HG02884 (cell line): ENCODE measurements at regions not wholly inside any gene's neighbourhood (a gene's known extent, or its start where the extent isn't known, plus 50 kb on each side); places are given as distances from the start of the nearest gene placed in this dataset.

Experiments used
- ATAC-seq: cut with Tn5 transposase; IDR thresholded peaks from one replicate; pipeline ENCODE4 v1.9.1; 2021; ENCODE audit warnings: mild to moderate bottlenecking, moderate library complexity; ENCODE audit not compliant: unreplicated experiment

- no peak for ATAC-seq
These were observed 339.2 kb downstream of the PIK3R1 start for GRCh38 chr5:68554571-68555279.

GRCh38 chr5:68555907-68556681, 340.5 kb downstream of the PIK3R1 start:
- no peak for ATAC-seq

DNA sequence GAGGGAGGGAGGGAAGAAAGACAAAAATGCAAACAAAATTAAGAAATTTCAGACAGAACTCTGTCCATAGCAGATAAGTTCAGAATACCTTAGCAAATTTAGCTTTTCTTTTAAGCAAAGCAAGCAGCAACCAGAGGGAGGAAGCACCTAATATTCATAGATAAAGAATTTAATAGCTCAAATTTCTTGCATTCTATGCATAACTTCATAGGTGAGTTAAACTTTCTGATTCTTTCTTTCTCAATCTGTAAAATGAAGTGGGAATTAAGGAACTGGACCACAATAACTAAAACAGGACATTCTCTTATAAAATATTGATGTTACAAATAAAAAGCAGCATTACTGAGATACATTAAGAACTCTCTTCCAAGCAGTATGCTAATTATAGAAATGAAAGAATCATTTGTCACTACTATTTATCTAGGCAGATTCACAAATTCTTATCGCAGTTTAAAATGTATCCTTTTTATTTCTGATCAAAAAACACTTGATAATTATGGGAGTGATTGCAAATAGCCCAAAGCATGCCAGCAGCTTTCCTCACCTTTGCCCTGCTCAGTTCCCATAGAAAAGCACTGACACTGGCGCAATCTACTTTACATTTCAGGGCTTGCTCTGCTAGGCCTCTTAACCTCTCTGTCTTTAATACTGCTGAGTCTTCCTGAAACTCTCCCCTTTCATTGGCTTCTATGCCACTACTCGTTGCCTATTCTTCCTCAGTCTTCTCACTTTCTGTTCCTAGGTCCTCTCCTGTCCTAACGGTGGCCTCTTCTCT, 341.8 kb downstream of the PIK3R1 start:
- ATAC-seq = no peak

DNA sequence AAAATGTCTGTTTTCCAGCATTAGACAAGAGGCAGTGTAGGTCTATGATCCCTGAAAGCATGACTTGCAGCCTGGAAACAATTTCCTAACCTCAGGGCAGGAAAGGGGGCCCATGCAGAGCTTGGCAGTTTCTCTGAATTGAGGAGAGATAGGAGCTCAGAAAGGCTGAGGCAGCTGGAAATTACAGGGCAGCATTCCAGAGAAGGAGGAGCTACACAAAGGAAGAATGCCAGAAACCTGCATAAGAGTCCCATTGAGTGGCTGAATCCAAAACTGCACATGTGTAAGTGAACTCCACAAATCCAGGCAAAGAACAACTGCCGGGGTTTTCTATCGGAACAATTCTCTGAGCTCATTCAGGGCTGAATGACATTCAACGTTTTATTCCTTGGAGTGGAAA, 346.8 kb downstream of the PIK3R1 start:
- no peak for ATAC-seq

DNA sequence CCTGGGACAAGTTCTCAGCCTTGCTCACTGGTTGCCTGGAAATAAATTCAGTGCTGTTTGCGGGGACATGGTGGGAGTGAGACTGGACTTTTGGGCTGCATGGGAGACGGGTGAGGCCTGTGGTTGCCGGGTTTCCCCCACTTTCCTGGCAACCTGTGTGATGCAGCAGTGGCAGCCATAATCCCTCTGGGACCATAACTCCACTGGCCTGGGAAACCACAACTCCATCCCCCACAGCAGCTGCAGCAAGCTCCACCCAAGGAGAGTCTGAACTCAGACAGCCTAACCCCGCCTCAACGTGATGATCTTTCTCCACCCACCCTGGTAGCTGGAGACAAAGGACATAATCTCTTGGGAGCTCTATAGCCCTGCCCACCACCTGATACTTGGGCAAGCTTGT, 349.9 kb downstream of the PIK3R1 start:
- ATAC-seq = peak; percentile 62

DNA sequence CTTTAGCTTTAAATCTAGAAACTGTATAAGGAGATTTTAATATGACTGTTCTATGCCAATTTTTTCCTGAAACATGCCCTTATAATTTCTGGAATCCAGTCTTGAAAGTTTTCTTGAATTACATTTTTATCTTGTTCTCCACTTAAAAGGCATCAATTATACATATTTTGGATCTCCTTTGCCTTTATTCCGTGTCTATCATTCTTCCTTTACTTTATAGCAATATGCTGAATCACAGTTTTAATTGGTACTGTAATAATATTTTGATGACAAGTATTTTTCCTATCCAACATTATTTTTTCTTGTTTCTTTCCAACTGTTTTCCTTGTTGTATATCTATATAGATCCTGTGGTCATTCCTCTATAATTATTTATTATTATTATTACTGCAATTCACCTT, 361.2 kb downstream of the PIK3R1 start:
- no peak for ATAC-seq

GRCh38 chr5:68582284-68582683, 366.7 kb downstream of the PIK3R1 start:
- no peak for ATAC-seq

- no peak for ATAC-seq
These were observed 371.6 kb downstream of the PIK3R1 start for GRCh38 chr5:68587171-68587570.

GRCh38 chr5:68591850-68592249, 376.3 kb downstream of the PIK3R1 start:
- no peak for ATAC-seq

DNA sequence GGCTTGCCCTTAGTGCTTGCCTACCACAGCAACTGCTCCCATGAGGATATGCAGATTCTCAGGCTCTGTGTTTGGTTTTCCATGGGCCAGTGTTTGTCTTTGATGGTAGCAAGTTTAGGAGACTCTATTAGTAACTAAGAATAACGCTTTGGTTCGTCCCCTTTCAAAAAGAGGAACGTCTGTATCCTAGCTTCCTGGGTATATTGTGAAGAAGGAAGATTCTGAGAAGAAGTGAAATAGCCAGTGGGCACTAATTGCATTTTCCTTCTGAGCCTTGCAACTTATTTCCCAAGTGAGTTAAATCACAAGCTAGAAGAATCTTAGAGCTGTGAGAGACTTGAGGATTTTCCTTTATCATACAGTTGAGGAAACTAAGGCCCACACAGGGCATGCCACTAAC, 376.8 kb downstream of the PIK3R1 start:
- ATAC-seq = no peak

DNA sequence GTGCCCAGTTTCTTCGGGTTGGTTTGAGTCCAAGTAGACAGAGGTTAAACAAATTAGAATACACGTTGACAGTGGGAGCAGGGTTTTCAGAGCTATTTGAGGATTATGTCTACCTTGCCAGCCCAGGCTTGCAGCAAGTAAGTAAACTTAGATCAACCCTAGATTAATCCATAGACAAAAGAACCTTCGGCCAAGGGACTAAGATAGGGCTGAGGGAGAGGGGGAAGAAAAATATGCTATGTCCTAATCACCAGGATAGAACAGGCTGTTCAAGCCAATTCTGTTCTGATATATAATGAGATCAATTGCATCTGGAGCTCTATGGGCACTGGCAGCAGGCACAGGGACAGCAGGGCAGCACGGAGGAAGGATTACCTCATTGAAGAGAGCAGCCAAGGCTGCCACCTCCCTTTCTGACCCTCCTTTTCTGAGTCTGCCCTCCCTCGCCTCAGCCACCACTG, 377.7 kb downstream of the PIK3R1 start:
- ATAC-seq = no peak

- no peak for ATAC-seq
These were observed 397.4 kb downstream of the PIK3R1 start for GRCh38 chr5:68612972-68613371.

DNA sequence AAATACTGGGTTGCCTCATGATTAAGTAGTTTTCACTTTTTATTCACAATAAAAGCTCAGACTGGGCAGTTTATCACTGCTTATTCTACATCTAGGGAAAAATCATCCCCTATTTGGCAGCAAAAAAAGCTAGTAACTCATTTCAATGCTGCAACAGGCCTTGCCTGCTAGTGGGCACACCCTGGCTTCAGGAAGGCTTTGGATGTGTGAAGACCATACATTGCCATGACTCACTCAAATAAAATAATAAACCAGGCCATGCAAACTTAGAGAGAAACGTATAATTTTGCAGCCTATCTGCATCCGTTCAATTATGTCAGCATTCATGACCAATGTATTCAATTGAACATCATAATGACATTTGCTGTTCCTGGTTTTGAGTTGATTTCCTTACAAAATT, 402.9 kb downstream of the PIK3R1 start:
- no peak for ATAC-seq

- ATAC-seq = no peak
These were observed 411.4 kb downstream of the PIK3R1 start for GRCh38 chr5:68627001-68627400.

- ATAC-seq = no peak
These were observed 412.7 kb downstream of the PIK3R1 start for GRCh38 chr5:68628082-68628814.

DNA sequence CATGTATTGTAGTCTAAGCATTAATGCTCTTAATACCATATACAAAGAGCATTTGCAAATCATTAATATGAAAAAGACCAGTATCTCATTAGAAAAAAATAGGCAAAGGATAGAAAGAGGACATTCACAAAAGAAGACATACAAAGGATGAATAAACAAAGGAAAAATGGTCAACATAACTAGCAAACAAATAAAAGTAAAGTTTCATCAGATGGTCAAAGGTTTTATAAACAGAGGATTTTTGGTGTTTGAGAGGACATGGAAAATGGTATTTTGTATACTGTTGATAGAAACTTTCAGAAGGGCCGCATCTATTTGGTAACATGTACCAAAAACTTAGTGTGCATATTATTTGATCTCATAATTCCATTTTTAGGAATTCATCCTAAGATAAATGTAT, 414.8 kb downstream of the PIK3R1 start:
- no peak for ATAC-seq

GRCh38 chr5:68631884-68632283, 416.3 kb downstream of the PIK3R1 start:
- no peak for ATAC-seq

GRCh38 chr5:68641211-68641610, 425.7 kb downstream of the PIK3R1 start:
- no peak for ATAC-seq

DNA sequence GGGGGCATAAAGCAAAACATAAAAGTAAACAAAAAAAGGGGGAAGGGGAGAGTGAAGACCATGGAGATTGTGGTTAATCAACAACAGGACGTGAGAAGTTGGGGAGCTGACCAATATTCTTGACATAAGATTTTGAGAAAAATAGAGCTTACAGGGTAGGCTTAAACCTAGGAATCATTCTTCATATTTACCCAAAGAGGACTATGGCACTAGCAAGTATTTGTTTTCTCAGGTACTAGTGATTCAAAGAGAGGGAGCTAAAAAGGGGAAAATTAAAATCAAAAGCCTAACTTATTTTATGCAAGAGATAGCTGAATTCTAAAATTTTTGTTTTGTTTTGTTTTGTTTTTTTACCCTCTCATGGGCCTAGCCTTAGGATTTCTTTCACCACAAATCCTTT, 427.5 kb downstream of the PIK3R1 start:
- no peak for ATAC-seq

GRCh38 chr5:68644971-68645370, 429.4 kb downstream of the PIK3R1 start:
- peak; percentile 97 for ATAC-seq

- no peak for ATAC-seq
These were observed 430.6 kb downstream of the PIK3R1 start for GRCh38 chr5:68646144-68646543.
